ENCODE measurements at regions not wholly inside any gene's neighbourhood (a gene's known extent, or its start where the extent isn't known, plus 50 kb on each side); places are given as distances from the start of the nearest gene placed in this dataset.
"Not testable (repeated sequence)": the region's sequence is repeated elsewhere in the genome, so short reads cannot be mapped to it uniquely, and the experiment has no call there.

GRCh38 chr11:69950120-69950519, 128.0 kb upstream of the ANO1 start:
- no peak for DNase-seq (ENCODE audit: low spot score)

- DNase-seq (ENCODE audit: low spot score): no peak
These were observed 127.5 kb upstream of the ANO1 start for GRCh38 chr11:69950621-69951020.

GRCh38 chr11:69951821-69952220, 126.3 kb upstream of the ANO1 start:
- DNase-seq (ENCODE audit: low spot score): no peak

GRCh38 chr11:69952229-69952975, 125.7 kb upstream of the ANO1 start:
- DNase-seq (ENCODE audit: low spot score): not testable (repeated sequence)

- no peak for DNase-seq (ENCODE audit: low spot score)
These were observed 124.8 kb upstream of the ANO1 start for GRCh38 chr11:69953356-69953755.

GRCh38 chr11:69954756-69955155, 123.4 kb upstream of the ANO1 start:
- DNase-seq (ENCODE audit: low spot score): no peak

GRCh38 chr11:69956669-69957190, 121.4 kb upstream of the ANO1 start:
- no peak for DNase-seq (ENCODE audit: low spot score)

- no peak for DNase-seq (ENCODE audit: low spot score)
These were observed 120.3 kb upstream of the ANO1 start for GRCh38 chr11:69957849-69958248.

- DNase-seq (ENCODE audit: low spot score): no peak
These were observed 119.8 kb upstream of the ANO1 start for GRCh38 chr11:69958308-69958707.

- DNase-seq (ENCODE audit: low spot score): no peak
These were observed 118.7 kb upstream of the ANO1 start for GRCh38 chr11:69959461-69959860.

GRCh38 chr11:69961738-69962137, 116.4 kb upstream of the ANO1 start:
- DNase-seq (ENCODE audit: low spot score): no peak

GRCh38 chr11:69962152-69962551, 116.0 kb upstream of the ANO1 start:
- DNase-seq (ENCODE audit: low spot score): no peak

GRCh38 chr11:69963533-69964246, 114.4 kb upstream of the ANO1 start:
- DNase-seq (ENCODE audit: low spot score): no peak

GRCh38 chr11:69964247-69964643, 113.9 kb upstream of the ANO1 start:
- DNase-seq (ENCODE audit: low spot score): no peak

- no peak for DNase-seq (ENCODE audit: low spot score)
These were observed 112.1 kb upstream of the ANO1 start for GRCh38 chr11:69965821-69966582.

GRCh38 chr11:69966583-69966835, 111.6 kb upstream of the ANO1 start:
- no peak for DNase-seq (ENCODE audit: low spot score)

GRCh38 chr11:69966910-69967483, 111.1 kb upstream of the ANO1 start:
- no peak for DNase-seq (ENCODE audit: low spot score)

GRCh38 chr11:69967484-69967883, 110.6 kb upstream of the ANO1 start:
- no peak for DNase-seq (ENCODE audit: low spot score)

GRCh38 chr11:69968396-69969347, 109.4 kb upstream of the ANO1 start:
- DNase-seq (ENCODE audit: low spot score): no peak

- no peak for DNase-seq (ENCODE audit: low spot score)
These were observed 108.0 kb upstream of the ANO1 start for GRCh38 chr11:69969890-69970784.
